Common myeloid progenitor, CD34-positive (primary cell): ENCODE measurements at regions not wholly inside any gene's neighbourhood (a gene's known extent, or its start where the extent isn't known, plus 50 kb on each side); places are given as distances from the start of the nearest gene placed in this dataset.
"Not testable (repeated sequence)": the region's sequence is repeated elsewhere in the genome, so short reads cannot be mapped to it uniquely, and the experiment has no call there.

Experiments used
- CTCF ChIA-PET: fragments of 350-600 bp; sonication (Branson Sonifier 250); formaldehyde crosslinking; loops from one replicate; lab custom pipeline; 2021; ENCODE audit warnings: antibody characterized with exemption; lab: Charles Lee
- POLR2A ChIA-PET: fragments of 350-600 bp; sonication (Branson Sonifier 250); formaldehyde crosslinking; loops from one replicate; lab custom pipeline; 2021; ENCODE audit warnings: antibody characterized with exemption; lab: Charles Lee
- DNase-seq, 3 donors: peaks; one replicate each; pipeline versions ENCODE4 v3.0.0 to v3.0.0-alpha.2; 2013
- H3K27ac ChIP-seq, 2 experiments: 1 replicate in 1 of 2; 2 replicates in 1 of 2; pipeline ENCODE4 v1.7.0; 2013; ENCODE audit warnings: inconsistent platforms in 2 of 2, low read length in 2 of 2, mild to moderate bottlenecking in 2 of 2, low read depth in 1 of 2, moderate library complexity in 1 of 2; ENCODE audit not compliant: severe bottlenecking in 2 of 2, insufficient read depth in 1 of 2, poor library complexity in 1 of 2
- H3K27me3 ChIP-seq, 5 experiments: replicated peaks in 2 of 5; 1 replicate in 3 of 5; 2 replicates in 2 of 5; pipeline versions ENCODE4 v1.6.1 to v1.7.0; 2013; ENCODE audit warnings: low read length in 4 of 5, mild to moderate bottlenecking in 2 of 5, moderate library complexity in 2 of 5, inconsistent platforms in 1 of 5; ENCODE audit not compliant: insufficient read depth in 5 of 5, control insufficient read depth in 4 of 5
- H3K36me3 ChIP-seq, 4 experiments: 1 replicate in 2 of 4; 2 replicates in 2 of 4; pipeline versions ENCODE4 v1.6.1 to v1.7.0; 2013; ENCODE audit warnings: low read length in 3 of 4, control low read depth in 1 of 4, mild to moderate bottlenecking in 1 of 4; ENCODE audit not compliant: control insufficient read depth in 4 of 4, insufficient read depth in 4 of 4
- H3K4me1 ChIP-seq, 4 experiments: 1 replicate in 3 of 4; 2 replicates in 1 of 4; pipeline versions ENCODE4 v1.6.1 to v1.7.1; 2013; ENCODE audit warnings: low read length in 3 of 4, mild to moderate bottlenecking in 3 of 4, control low read depth in 1 of 4, inconsistent platforms in 1 of 4, moderate library complexity in 1 of 4; ENCODE audit not compliant: control insufficient read depth in 4 of 4, insufficient read depth in 4 of 4; ENCODE audit errors: control extremely low read depth in 1 of 4
- H3K4me3 ChIP-seq, 7 experiments: 1 replicate in 4 of 7; 2 replicates in 3 of 7; pipeline versions ENCODE4 v1.5.1 to v1.7.0; 2013; ENCODE audit warnings: mild to moderate bottlenecking in 7 of 7, low read length in 6 of 7, moderate library complexity in 6 of 7, inconsistent platforms in 2 of 7, low read depth in 2 of 7, control low read depth in 1 of 7; ENCODE audit not compliant: insufficient read depth in 4 of 7, control insufficient read depth in 1 of 7; ENCODE audit errors: extremely low read depth in 1 of 7
- H3K9me3 ChIP-seq, 5 experiments: 1 replicate in 4 of 5; 2 replicates in 1 of 5; pipeline versions ENCODE4 v1.6.1 to v1.7.1; 2013; ENCODE audit warnings: low read length in 4 of 5, mild to moderate bottlenecking in 2 of 5, inconsistent platforms in 1 of 5, low read depth in 1 of 5, moderate library complexity in 1 of 5; ENCODE audit not compliant: control insufficient read depth in 4 of 5, insufficient read depth in 2 of 5; ENCODE audit errors: control extremely low read depth in 1 of 5
- WGBS: methylation state at CpG from one replicate; pipeline ENCODE4 v1.1.5; 2013; ENCODE audit not compliant: insufficient coverage; 5-methylcytosine and 5-hydroxymethylcytosine counted together

- ChIA-PET CTCF (no interaction called here), POLR2A (no interaction called here)
- Histone ChIP-seq H3K9me3 (peaks cover 0 to 8% (median 3%) of the 10 kb centered on the region in 5 experiments), H3K36me3 (no peaks in the 10 kb centered on the region), H3K27me3 (no peaks in the 10 kb centered on the region), H3K4me3 (no peak overlapping the region), H3K27ac (no peak overlapping the region), H3K4me1 (peaks cover 0 to 9% (median 3%) of the 10 kb centered on the region in 4 experiments)
- 79% methylated on average over 2 of the region's 2 CpGs for WGBS
- no peak for DNase-seq
Observed at GRCh38 chr5:124913329-124913653, 166.9 kb upstream of the ZNF608 start.

GRCh38 chr5:124916313-124916712 is 169.9 kb upstream of the ZNF608 start:
- CTCF ChIA-PET, result interaction anchor here (0.6 kb wide), 1 partner anchor 21 kb away, joined by 3 read pairs; no protein-coding TSS in a partner anchor
- H3K9me3 ChIP-seq, H3K4me3 ChIP-seq, H3K27ac ChIP-seq, H3K27me3 ChIP-seq, POLR2A ChIA-PET, DNase-seq, H3K36me3 ChIP-seq: not testable (repeated sequence)
- peaks cover 0 to 23% (median 8%) of the 10 kb centered on the region in 4 experiments for H3K4me1 ChIP-seq
- WGBS, result 4% methylated on average over 4 of the region's 5 CpGs

GRCh38 chr5:124918618-124919017 is 172.2 kb upstream of the ZNF608 start:
- Histone ChIP-seq H3K9me3 (peaks cover 0 to 3% (median 0%) of the 10 kb centered on the region in 5 experiments), H3K4me3 (no peak overlapping the region), H3K36me3 (no peaks in the 10 kb centered on the region), H3K4me1 (peaks cover 0 to 34% (median 8%) of the 10 kb centered on the region in 4 experiments), H3K27me3 (no peaks in the 10 kb centered on the region), H3K27ac (no peak overlapping the region)
- POLR2A ChIA-PET, result no interaction called here
- DNase-seq, result no peak
- WGBS, result no CpG with 5 or more reads among the region's 2 CpGs
- CTCF ChIA-PET, result no interaction called here

- Histone ChIP-seq H3K27ac (no peak overlapping the region), H3K36me3 (no peaks in the 10 kb centered on the region), H3K4me3 (no peak overlapping the region), H3K4me1 (peaks cover 0 to 34% (median 8%) of the 10 kb centered on the region in 4 experiments), H3K9me3 (peaks cover 0 to 3% (median 0%) of the 10 kb centered on the region in 5 experiments), H3K27me3 (no peaks in the 10 kb centered on the region)
- no peak for DNase-seq
- CTCF ChIA-PET, result no interaction called here
- WGBS, result no CpG with 5 or more reads among the region's 1 CpG
- POLR2A ChIA-PET, result no interaction called here
Observed at GRCh38 chr5:124919076-124919475, 172.6 kb upstream of the ZNF608 start.

- no peak for DNase-seq
- 100% methylated on average over 2 of the region's 6 CpGs for WGBS
- H3K27ac ChIP-seq, result no peak overlapping the region
- no peaks in the 10 kb centered on the region for H3K36me3 ChIP-seq
- CTCF ChIA-PET, result no interaction called here
- H3K4me3 ChIP-seq, result no peak overlapping the region
- H3K27me3 ChIP-seq, result no peaks in the 10 kb centered on the region
- POLR2A ChIA-PET, result interaction anchor here (0.5 kb wide), 1 partner anchor 109 kb away, joined by 3 read pairs; no protein-coding TSS in a partner anchor
- H3K4me1 ChIP-seq, result peaks cover 0 to 34% (median 8%) of the 10 kb centered on the region in 4 experiments
- peaks cover 0 to 3% (median 0%) of the 10 kb centered on the region in 5 experiments for H3K9me3 ChIP-seq
Observed at GRCh38 chr5:124919747-124920525, 173.5 kb upstream of the ZNF608 start.

- no peak overlapping the region for H3K27ac ChIP-seq
- POLR2A ChIA-PET, result no interaction called here
Observed at GRCh38 chr5:124920909-124921666, 174.6 kb upstream of the ZNF608 start.

GRCh38 chr5:124921694-124922093 is 175.3 kb upstream of the ZNF608 start:
- no peak overlapping the region for H3K4me3 ChIP-seq
- ChIA-PET POLR2A (no interaction called here), CTCF (no interaction called here)
- WGBS, result 100% methylated on average over 2 of the region's 4 CpGs
- no peak overlapping the region for H3K27ac ChIP-seq
- peaks cover 0 to 34% (median 8%) of the 10 kb centered on the region in 4 experiments for H3K4me1 ChIP-seq
- H3K36me3 ChIP-seq, result no peaks in the 10 kb centered on the region
- no peaks in the 10 kb centered on the region for H3K27me3 ChIP-seq
- H3K9me3 ChIP-seq, result no peaks in the 10 kb centered on the region
- no peak for DNase-seq

More at GRCh38 chr5:124920909-124921666, 174.6 kb upstream of the ZNF608 start:
- peaks cover 0 to 34% (median 8%) of the 10 kb centered on the region in 4 experiments for H3K4me1 ChIP-seq
- no peaks in the 10 kb centered on the region for H3K36me3 ChIP-seq
- H3K9me3 ChIP-seq, result no peaks in the 10 kb centered on the region
- CTCF ChIA-PET, result interaction anchor here (0.8 kb wide), 1 partner anchor 11 kb away, joined by 3 read pairs; no protein-coding TSS in a partner anchor
- DNase-seq, result peak in 2 of 3 donors; percentile 20 to 34
- H3K4me3 ChIP-seq, result no peak overlapping the region
- 96% methylated on average over 6 of the region's 9 CpGs for WGBS
- H3K27me3 ChIP-seq, result no peaks in the 10 kb centered on the region
